Kidney epithelial cell (primary cell): ENCODE measurements at regions not wholly inside any gene's neighbourhood (a gene's known extent, or its start where the extent isn't known, plus 50 kb on each side); places are given as distances from the start of the nearest gene placed in this dataset.
"Not testable (repeated sequence)": the region's sequence is repeated elsewhere in the genome, so short reads cannot be mapped to it uniquely, and the experiment has no call there.

Experiments
- DNase-seq: peaks from one replicate; pipeline ENCODE4 v3.0.0-alpha.2; 2010; ENCODE audit warnings: low read depth
- H3K27me3 ChIP-seq: 2 replicates; pipeline ENCODE4 v1.6.0; 2011; ENCODE audit warnings: low read length; ENCODE audit not compliant: control insufficient read depth, insufficient read depth
- H3K36me3 ChIP-seq: 2 replicates; pipeline ENCODE4 v1.5.1; 2011; ENCODE audit warnings: low read length; ENCODE audit not compliant: control insufficient read depth, insufficient read depth
- H3K4me3 ChIP-seq: 2 replicates; pipeline ENCODE4 v1.5.1; 2011; ENCODE audit warnings: low read depth, mild to moderate bottlenecking, control low read depth, low read length
- TF ChIP-seq, protein P1 (sequence below): IDR thresholded peaks from 2 replicates; pipeline ENCODE4 v1.5.1; 2011; ENCODE audit warnings: mild to moderate bottlenecking, moderate library complexity, low read length, control low read depth, inconsistent platforms; ENCODE audit not compliant: insufficient read depth, poor library complexity, severe bottlenecking

GRCh38 chr3:140794507-140794906 is 116.6 kb downstream of the TRIM42 start:
- no peak for DNase-seq
- H3K27me3 ChIP-seq = no peaks in the 10 kb centered on the region
- TF ChIP-seq, protein P1, sequence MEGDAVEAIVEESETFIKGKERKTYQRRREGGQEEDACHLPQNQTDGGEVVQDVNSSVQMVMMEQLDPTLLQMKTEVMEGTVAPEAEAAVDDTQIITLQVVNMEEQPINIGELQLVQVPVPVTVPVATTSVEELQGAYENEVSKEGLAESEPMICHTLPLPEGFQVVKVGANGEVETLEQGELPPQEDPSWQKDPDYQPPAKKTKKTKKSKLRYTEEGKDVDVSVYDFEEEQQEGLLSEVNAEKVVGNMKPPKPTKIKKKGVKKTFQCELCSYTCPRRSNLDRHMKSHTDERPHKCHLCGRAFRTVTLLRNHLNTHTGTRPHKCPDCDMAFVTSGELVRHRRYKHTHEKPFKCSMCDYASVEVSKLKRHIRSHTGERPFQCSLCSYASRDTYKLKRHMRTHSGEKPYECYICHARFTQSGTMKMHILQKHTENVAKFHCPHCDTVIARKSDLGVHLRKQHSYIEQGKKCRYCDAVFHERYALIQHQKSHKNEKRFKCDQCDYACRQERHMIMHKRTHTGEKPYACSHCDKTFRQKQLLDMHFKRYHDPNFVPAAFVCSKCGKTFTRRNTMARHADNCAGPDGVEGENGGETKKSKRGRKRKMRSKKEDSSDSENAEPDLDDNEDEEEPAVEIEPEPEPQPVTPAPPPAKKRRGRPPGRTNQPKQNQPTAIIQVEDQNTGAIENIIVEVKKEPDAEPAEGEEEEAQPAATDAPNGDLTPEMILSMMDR = no peak
- no peak overlapping the region for H3K4me3 ChIP-seq
- no peaks in the 10 kb centered on the region for H3K36me3 ChIP-seq

DNA sequence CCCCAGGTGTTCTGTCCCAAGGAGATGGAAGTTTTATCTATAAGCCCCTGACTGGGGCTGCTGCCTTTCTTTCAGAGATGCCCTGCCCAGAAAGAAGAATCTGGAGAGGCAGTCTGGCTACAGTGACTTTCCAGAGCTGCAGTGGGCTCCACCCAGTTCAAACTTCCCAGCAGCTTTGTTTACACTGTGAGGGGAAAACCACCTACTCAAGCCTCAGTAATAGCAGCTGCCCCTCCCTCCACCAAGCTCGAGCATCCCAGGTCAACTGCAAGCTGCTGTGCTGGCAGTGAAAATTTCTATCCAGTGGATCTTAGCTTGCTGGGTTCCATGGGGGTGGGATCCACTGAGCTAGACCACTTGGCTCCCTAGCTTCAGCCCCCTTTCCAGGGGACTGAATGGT is 125.0 kb downstream of the TRIM42 start:
- DNase-seq, H3K27me3 ChIP-seq, H3K36me3 ChIP-seq, H3K4me3 ChIP-seq: not testable (repeated sequence)

GRCh38 chr3:140809316-140809715 is 131.5 kb downstream of the TRIM42 start:
- Histone ChIP-seq H3K27me3 (no peaks in the 10 kb centered on the region), H3K4me3 (no peak overlapping the region), H3K36me3 (no peaks in the 10 kb centered on the region)
- TF ChIP-seq, protein P1 = no peak
- no peak for DNase-seq

DNA sequence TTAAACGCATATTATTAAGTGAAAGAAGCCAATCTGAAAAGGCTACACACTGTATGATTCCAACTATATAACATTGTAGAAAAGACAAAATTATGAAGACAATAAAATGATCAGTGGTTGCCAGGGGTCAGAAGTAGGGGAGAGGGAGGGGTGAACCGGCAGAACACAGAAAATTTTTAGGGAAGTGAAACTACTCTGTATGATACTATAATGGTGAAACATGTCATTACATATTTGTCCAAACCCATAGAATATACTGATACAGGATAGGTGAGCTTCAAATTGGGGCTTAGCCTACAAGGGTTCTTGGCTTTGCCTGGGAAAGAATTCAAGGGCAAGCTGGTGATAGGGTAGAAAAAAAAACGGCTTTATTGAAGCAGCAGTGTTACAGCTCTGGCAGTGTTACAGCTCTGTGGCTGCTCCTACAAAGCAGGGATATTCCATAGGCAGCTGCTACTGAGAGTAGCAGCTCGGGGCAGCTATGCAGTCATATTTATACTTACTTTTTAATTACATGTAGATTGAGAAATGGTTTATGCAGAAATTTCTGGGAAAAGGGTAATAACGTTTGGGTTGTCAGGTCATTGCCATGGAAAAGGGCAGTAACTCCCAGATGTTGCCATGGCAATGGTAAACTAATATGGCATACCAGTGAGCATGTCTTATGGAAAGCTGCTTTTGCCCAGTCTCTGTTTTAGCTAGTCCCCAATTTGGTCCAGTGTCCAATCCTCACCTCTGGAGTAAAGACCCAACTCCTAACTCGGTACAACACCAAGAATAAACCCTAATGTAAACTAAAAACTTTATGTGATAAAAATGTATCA is 125.1 kb upstream of the SLC25A36 start:
- Histone ChIP-seq H3K27me3 (no peaks in the 10 kb centered on the region), H3K36me3 (no peaks in the 10 kb centered on the region), H3K4me3 (no peak overlapping the region)
- DNase-seq = no peak
- TF ChIP-seq, protein P1 = no peak

DNA sequence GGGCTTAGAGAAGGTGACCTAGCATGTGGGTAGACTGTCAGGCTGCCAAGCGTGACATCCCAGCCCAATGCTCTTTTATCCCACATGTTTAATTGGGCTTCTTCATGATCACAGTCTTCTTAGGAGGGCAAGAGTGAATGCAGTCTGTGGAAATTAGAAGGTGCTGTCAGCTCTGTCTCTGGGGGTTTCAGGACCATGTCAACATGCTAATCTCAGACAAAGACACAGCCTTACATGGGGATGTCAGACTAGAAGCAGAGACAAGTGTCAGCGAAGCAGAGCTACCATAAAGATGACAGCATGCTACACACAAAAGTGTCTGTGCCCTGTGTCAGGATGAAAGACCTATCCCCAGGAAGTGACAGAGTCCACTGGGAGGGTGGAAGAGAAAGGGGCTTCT is 120.1 kb upstream of the SLC25A36 start:
- no peak overlapping the region for H3K4me3 ChIP-seq

DNA sequence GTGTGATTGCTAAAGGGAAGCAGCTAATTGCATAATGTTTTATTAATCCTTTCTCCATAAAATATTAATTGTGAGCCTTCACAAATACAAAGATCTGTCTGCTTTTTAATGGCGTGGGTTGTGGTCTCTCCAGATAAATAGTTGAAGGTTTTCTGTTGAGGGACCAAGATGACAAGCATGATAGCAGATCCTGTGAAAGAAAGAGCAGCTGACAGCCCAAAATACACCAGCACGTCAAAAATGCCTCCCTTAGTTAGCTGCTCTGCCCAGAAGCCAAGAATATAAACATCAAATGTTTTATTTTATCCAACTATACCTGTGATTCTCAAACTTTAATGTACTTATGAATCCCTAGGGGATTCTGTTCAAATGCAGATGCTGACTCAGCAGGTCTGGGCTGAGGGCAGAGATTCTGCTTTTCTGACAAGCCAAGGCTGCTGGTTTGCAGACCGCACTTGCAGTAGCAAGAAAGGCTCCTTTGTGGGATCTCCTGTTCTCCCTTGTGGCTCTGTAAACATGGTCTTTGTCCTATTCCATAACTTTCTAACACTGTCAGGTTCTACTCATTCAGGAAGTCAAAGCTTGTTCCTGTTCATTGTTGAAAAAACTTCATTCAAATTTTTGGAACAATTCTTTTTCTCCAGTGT is 119.1 kb upstream of the SLC25A36 start:
- DNase-seq = no peak
- Histone ChIP-seq H3K27me3 (no peaks in the 10 kb centered on the region), H3K4me3 (no peak overlapping the region), H3K36me3 (no peaks in the 10 kb centered on the region)
- TF ChIP-seq, protein P1 = no peak

More for the DNA sequence above, 120.1 kb upstream of the SLC25A36 start:
- DNase-seq = no peak
- no peaks in the 10 kb centered on the region for H3K36me3 ChIP-seq
- H3K27me3 ChIP-seq = no peaks in the 10 kb centered on the region
- TF ChIP-seq, protein P1 = no peak
